ENCODE measurements at regions not wholly inside any gene's neighbourhood (a gene's known extent, or its start where the extent isn't known, plus 50 kb on each side); places are given as distances from the start of the nearest gene placed in this dataset.

- no peak for DNase-seq (ENCODE audit: low read depth)
- TF ChIP-seq CTCF (conservative IDR thresholded peaks at IDR 0.05; ENCODE audit: low read depth, low read length) = no peak
- no peak overlapping the region for H3K4me3 ChIP-seq (ENCODE audit: low read depth, low read length)
Observed at GRCh38 chr15:93271871-93272270, 182.9 kb upstream of the RGMA start.

- DNase-seq (ENCODE audit: low read depth) = no peak
- no peak overlapping the region for H3K4me3 ChIP-seq (ENCODE audit: low read depth, low read length)
- no peak for TF ChIP-seq CTCF (conservative IDR thresholded peaks at IDR 0.05; ENCODE audit: low read depth, low read length)
Observed at GRCh38 chr15:93270937-93271467, 182.0 kb upstream of the RGMA start.

GRCh38 chr15:93268066-93268465 lies 179.1 kb upstream of the RGMA start:
- H3K4me3 ChIP-seq (ENCODE audit: low read depth, low read length) = no peak overlapping the region
- DNase-seq (ENCODE audit: low read depth) = no peak
- no peak for TF ChIP-seq CTCF (conservative IDR thresholded peaks at IDR 0.05; ENCODE audit: low read depth, low read length)

GRCh38 chr15:93266291-93266690 lies 177.3 kb upstream of the RGMA start:
- no peak overlapping the region for H3K4me3 ChIP-seq (ENCODE audit: low read depth, low read length)
- no peak for TF ChIP-seq CTCF (conservative IDR thresholded peaks at IDR 0.05; ENCODE audit: low read depth, low read length)

GRCh38 chr15:93265111-93265556 lies 176.1 kb upstream of the RGMA start:
- H3K4me3 ChIP-seq (ENCODE audit: low read depth, low read length) = no peak overlapping the region
- DNase-seq (ENCODE audit: low read depth) = no peak
- TF ChIP-seq CTCF (conservative IDR thresholded peaks at IDR 0.05; ENCODE audit: low read depth, low read length) = no peak

More at GRCh38 chr15:93266291-93266690, 177.3 kb upstream of the RGMA start:
- no peak for DNase-seq (ENCODE audit: low read depth)

- no peak overlapping the region for H3K4me3 ChIP-seq (ENCODE audit: low read depth, low read length)
- DNase-seq (ENCODE audit: low read depth) = no peak
- no peak for TF ChIP-seq CTCF (conservative IDR thresholded peaks at IDR 0.05; ENCODE audit: low read depth, low read length)
Observed at GRCh38 chr15:93261845-93262244, 172.8 kb upstream of the RGMA start.

GRCh38 chr15:93257920-93258319 lies 168.9 kb upstream of the RGMA start:
- no peak for TF ChIP-seq CTCF (conservative IDR thresholded peaks at IDR 0.05; ENCODE audit: low read depth, low read length)
- DNase-seq (ENCODE audit: low read depth) = no peak
- H3K4me3 ChIP-seq (ENCODE audit: low read depth, low read length) = no peak overlapping the region

Data from choroid plexus epithelial cell (primary cell).